Mammary epithelial cell (primary cell): ENCODE measurements at regions not wholly inside any gene's neighbourhood (a gene's known extent, or its start where the extent isn't known, plus 50 kb on each side); places are given as distances from the start of the nearest gene placed in this dataset.

ENCODE experiments used
- CTCF ChIP-seq, 2 donors: IDR thresholded peaks in 1 of 2; conservative IDR thresholded peaks in 1 of 2; 2 replicates each; pipeline ENCODE4 v1.5.1; 2011 to 2012; ENCODE audit warnings: inconsistent platforms in 2 of 2, low read length in 2 of 2, mild to moderate bottlenecking in 2 of 2, control low read depth in 1 of 2, low read depth in 1 of 2; ENCODE audit not compliant: insufficient read depth in 1 of 2; ENCODE audit errors: extremely low read depth in 1 of 2
- EZH2 ChIP-seq: IDR thresholded peaks from 2 replicates; pipeline ENCODE4 v1.6.1; 2012; ENCODE audit warnings: low read length, inconsistent platforms, borderline replicate concordance

GRCh38 chr1:182330303-182330702 lies 61.3 kb downstream of the GLUL start:
- TF ChIP-seq CTCF (conservative IDR thresholded peaks at IDR 0.05 in 1 of 2, IDR thresholded peaks at IDR 0.05 in 1 of 2; ENCODE audit: extremely low read depth in 1 of 2, insufficient read depth in 1 of 2, low read depth in 1 of 2, low read length in 2 of 2) (no peak), EZH2 (no peak)
